CD14-positive monocyte (primary cell): ENCODE measurements at regions not wholly inside any gene's neighbourhood (a gene's known extent, or its start where the extent isn't known, plus 50 kb on each side); places are given as distances from the start of the nearest gene placed in this dataset.

Experiments used
- DNase-seq, 3 donors: peaks; one replicate each; pipeline ENCODE4 v3.0.0-alpha.2; 2011 to 2022
- H2AFZ ChIP-seq: 2 replicates; pipeline ENCODE4 v1.6.0; 2012; ENCODE audit warnings: mild to moderate bottlenecking, low read depth, low read length, inconsistent platforms; ENCODE audit not compliant: insufficient read depth, poor library complexity, severe bottlenecking
- H3K27ac ChIP-seq, 2 donors: 1 replicate in 1 of 2; 2 replicates in 1 of 2; pipeline ENCODE4 v1.5.1; 2012 to 2013; ENCODE audit warnings: low read length in 2 of 2, control low read depth in 1 of 2, inconsistent platforms in 1 of 2, low read depth in 1 of 2, mild to moderate bottlenecking in 1 of 2
- H3K27me3 ChIP-seq, 2 donors: one replicate each; pipeline versions ENCODE4 v1.6.0 to v1.6.1; 2011 to 2013; ENCODE audit warnings: low read length in 2 of 2; ENCODE audit not compliant: control insufficient read depth in 2 of 2, insufficient read depth in 2 of 2
- H3K36me3 ChIP-seq, 2 donors: replicated peaks in 1 of 2; 1 replicate in 1 of 2; 2 replicates in 1 of 2; pipeline versions ENCODE4 v1.5.1 to v1.6.1; 2012 to 2013; ENCODE audit warnings: low read length in 2 of 2, control low read depth in 1 of 2, inconsistent platforms in 1 of 2, mild to moderate bottlenecking in 1 of 2; ENCODE audit not compliant: insufficient read depth in 2 of 2, control insufficient read depth in 1 of 2
- H3K4me1 ChIP-seq, 2 donors: 1 replicate in 1 of 2; 2 replicates in 1 of 2; pipeline versions ENCODE4 v1.5.1 to v1.6.1; 2012 to 2013; ENCODE audit warnings: low read length in 2 of 2, control low read depth in 1 of 2, inconsistent platforms in 1 of 2, mild to moderate bottlenecking in 1 of 2, moderate library complexity in 1 of 2; ENCODE audit not compliant: insufficient read depth in 2 of 2, control insufficient read depth in 1 of 2
- H3K4me2 ChIP-seq: replicated peaks from 2 replicates; pipeline ENCODE3; 2012; ENCODE audit warnings: low read length, moderate library complexity, mild to moderate bottlenecking; ENCODE audit not compliant: poor library complexity, severe bottlenecking; ENCODE audit errors: extremely low read depth
- H3K4me3 ChIP-seq, 3 experiments: fragments of 200-600 bp in 1 of 3; sonication (generic) in 1 of 3; replicated peaks in 1 of 3; 1 replicate in 2 of 3; 2 replicates in 1 of 3; pipeline ENCODE4 v1.5.1; 2011 to 2013; ENCODE audit warnings: low read length in 3 of 3, mild to moderate bottlenecking in 3 of 3, control low read depth in 2 of 3, low read depth in 2 of 3, inconsistent platforms in 1 of 3, moderate library complexity in 1 of 3
- H3K79me2 ChIP-seq: 2 replicates; pipeline ENCODE4 v1.6.0; 2012; ENCODE audit warnings: mild to moderate bottlenecking, control low read depth, inconsistent platforms, low read length, moderate library complexity; ENCODE audit not compliant: insufficient read depth
- H3K9ac ChIP-seq: 2 replicates; pipeline ENCODE4 v1.6.0; 2017; ENCODE audit warnings: low read length, mild to moderate bottlenecking; ENCODE audit not compliant: insufficient read depth, poor library complexity, severe bottlenecking
- H3K9me3 ChIP-seq, 2 donors: replicated peaks in 1 of 2; 1 replicate in 1 of 2; 2 replicates in 1 of 2; pipeline versions ENCODE4 v1.5.1 to v1.6.1; 2012 to 2013; ENCODE audit warnings: low read length in 2 of 2, control low read depth in 1 of 2; ENCODE audit not compliant: control insufficient read depth in 1 of 2, insufficient read depth in 1 of 2
- H4K20me1 ChIP-seq: 2 replicates; pipeline ENCODE4 v1.6.0; 2012; ENCODE audit warnings: mild to moderate bottlenecking, low read length, control low read depth, moderate library complexity; ENCODE audit not compliant: insufficient read depth
- H3K27ac Mint-ChIP-seq, 7 donors: one replicate each; pipeline ENCODE4 v1.8.0; 2020; ENCODE audit warnings: mild to moderate bottlenecking in 7 of 7, mixed read lengths in 7 of 7, moderate library complexity in 6 of 7, inconsistent platforms in 2 of 7
- H3K27me3 Mint-ChIP-seq, 3 donors: one replicate each; pipeline ENCODE4 v1.8.0; 2021 to 2022; ENCODE audit warnings: low read depth in 3 of 3, mild to moderate bottlenecking in 3 of 3, mixed read lengths in 3 of 3, moderate library complexity in 3 of 3, inconsistent platforms in 1 of 3
- H3K36me3 Mint-ChIP-seq, 2 donors: one replicate each; pipeline ENCODE4 v1.8.0; 2020; ENCODE audit warnings: mixed read lengths in 2 of 2, inconsistent platforms in 1 of 2, mild to moderate bottlenecking in 1 of 2
- H3K4me1 Mint-ChIP-seq: one replicate; pipeline ENCODE4 v1.8.0; 2020; ENCODE audit warnings: mild to moderate bottlenecking, mixed read lengths
- H3K4me3 Mint-ChIP-seq, 2 donors: one replicate each; pipeline ENCODE4 v1.8.0; 2020; ENCODE audit warnings: mild to moderate bottlenecking in 2 of 2, mixed read lengths in 2 of 2, moderate library complexity in 1 of 2
- H3K9me3 Mint-ChIP-seq, 7 donors: one replicate each; pipeline ENCODE4 v1.8.0; 2020 to 2022; ENCODE audit warnings: mixed read lengths in 7 of 7, mild to moderate bottlenecking in 6 of 7, moderate library complexity in 6 of 7, inconsistent platforms in 2 of 7
- WGBS: methylation state at CpG from one replicate; pipeline ENCODE4 v1.1.5; 2013; ENCODE audit warnings: missing lambda C conversion rate; ENCODE audit not compliant: insufficient coverage; 5-methylcytosine and 5-hydroxymethylcytosine counted together
- intact Hi-C, 2 donors: fragments of 100-400 bp; cut with micrococcal nuclease; formaldehyde crosslinking; loops; one replicate each; pipeline versions ENCODE4 v1.15.0 to v1.15.1; 2023
- TF ChIP-seq, protein P1 (sequence below): fragments of 200-600 bp; IDR thresholded peaks from one replicate; pipeline ENCODE4 v1.8.0; 2022; ENCODE audit warnings: antibody characterized with exemption, mild to moderate bottlenecking

DNA sequence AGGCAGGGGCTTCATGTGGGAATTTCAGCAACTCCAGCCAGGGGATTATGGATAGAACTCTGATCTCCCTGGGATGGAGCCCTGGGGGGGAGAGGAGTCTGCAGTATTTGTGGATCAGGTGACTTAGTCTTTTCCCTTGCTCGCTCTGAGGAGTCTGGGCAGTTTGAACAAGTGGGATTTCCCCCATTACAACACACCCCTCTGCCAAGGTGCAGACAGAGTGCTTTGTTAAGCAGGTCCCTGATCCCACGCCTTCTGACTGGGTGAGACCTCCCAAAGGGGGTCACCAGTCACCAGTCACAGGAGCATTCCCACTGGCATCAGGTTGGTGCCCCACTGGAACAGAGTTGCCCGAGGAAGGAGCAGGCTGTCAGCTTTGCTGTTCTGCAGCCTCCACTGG, 123.9 kb downstream of the LHFPL1 start:
- no peaks in the 10 kb centered on the region for H3K27me3 ChIP-seq
- no peak overlapping the region for H3K4me3 Mint-ChIP-seq
- WGBS: no CpG with 5 or more reads among the region's 3 CpGs

DNA sequence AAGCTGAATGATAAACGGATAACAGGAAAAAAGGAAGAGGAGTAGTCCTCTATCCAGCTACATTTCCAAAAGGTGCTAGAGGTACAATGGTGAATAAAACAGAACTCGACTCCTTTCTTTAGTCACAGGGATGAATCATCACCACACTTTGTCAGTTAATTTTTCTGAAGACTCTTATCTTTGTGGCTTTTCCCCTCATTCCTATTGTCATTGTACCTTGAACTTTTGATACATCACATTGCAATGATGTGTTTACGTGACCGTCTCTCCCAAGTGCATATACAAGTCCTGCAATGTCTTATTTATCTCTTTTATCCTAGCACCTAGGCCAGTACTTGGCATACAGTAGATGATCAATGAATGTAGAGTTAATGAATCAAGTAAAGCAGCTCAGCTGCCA, 134.7 kb downstream of the LHFPL1 start:
- WGBS: no CpG with 5 or more reads among the region's 4 CpGs
- H3K9me3 ChIP-seq: no peaks in the 10 kb centered on the region
- H3K36me3 Mint-ChIP-seq: no peaks in the 10 kb centered on the region
- H3K27me3 ChIP-seq: no peaks in the 10 kb centered on the region
- H3K4me2 ChIP-seq: no peak overlapping the region
- no peaks in the 10 kb centered on the region for H3K27me3 Mint-ChIP-seq
- H3K4me1 ChIP-seq: no peaks in the 10 kb centered on the region
- no peaks in the 10 kb centered on the region for H3K4me1 Mint-ChIP-seq
- no peaks in the 10 kb centered on the region for H3K79me2 ChIP-seq
- no peak overlapping the region for H3K4me3 ChIP-seq
- H3K4me3 Mint-ChIP-seq: no peak overlapping the region
- H3K9me3 Mint-ChIP-seq: peaks cover 0 to 6% (median 2%) of the 10 kb centered on the region in 7 donors
- no peak overlapping the region for H2AFZ ChIP-seq
- H3K27ac Mint-ChIP-seq: no peak overlapping the region
- no peak overlapping the region for H3K27ac ChIP-seq
- intact Hi-C loops: no loop called here
- DNase-seq: no peak
- no peak overlapping the region for H3K9ac ChIP-seq
- no peaks in the 10 kb centered on the region for H3K36me3 ChIP-seq
- TF ChIP-seq, protein P1, sequence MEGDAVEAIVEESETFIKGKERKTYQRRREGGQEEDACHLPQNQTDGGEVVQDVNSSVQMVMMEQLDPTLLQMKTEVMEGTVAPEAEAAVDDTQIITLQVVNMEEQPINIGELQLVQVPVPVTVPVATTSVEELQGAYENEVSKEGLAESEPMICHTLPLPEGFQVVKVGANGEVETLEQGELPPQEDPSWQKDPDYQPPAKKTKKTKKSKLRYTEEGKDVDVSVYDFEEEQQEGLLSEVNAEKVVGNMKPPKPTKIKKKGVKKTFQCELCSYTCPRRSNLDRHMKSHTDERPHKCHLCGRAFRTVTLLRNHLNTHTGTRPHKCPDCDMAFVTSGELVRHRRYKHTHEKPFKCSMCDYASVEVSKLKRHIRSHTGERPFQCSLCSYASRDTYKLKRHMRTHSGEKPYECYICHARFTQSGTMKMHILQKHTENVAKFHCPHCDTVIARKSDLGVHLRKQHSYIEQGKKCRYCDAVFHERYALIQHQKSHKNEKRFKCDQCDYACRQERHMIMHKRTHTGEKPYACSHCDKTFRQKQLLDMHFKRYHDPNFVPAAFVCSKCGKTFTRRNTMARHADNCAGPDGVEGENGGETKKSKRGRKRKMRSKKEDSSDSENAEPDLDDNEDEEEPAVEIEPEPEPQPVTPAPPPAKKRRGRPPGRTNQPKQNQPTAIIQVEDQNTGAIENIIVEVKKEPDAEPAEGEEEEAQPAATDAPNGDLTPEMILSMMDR: no peak
- H4K20me1 ChIP-seq: no peaks in the 10 kb centered on the region

More for the DNA sequence above, 123.9 kb downstream of the LHFPL1 start:
- intact Hi-C loops: no loop called here
- Histone ChIP-seq H3K4me1 (no peaks in the 10 kb centered on the region), H3K4me2 (no peak overlapping the region), H3K27ac (no peak overlapping the region), H4K20me1 (no peaks in the 10 kb centered on the region), H3K36me3 (no peaks in the 10 kb centered on the region), H2AFZ (no peak overlapping the region), H3K79me2 (no peaks in the 10 kb centered on the region), H3K4me3 (no peak overlapping the region), H3K9ac (no peak overlapping the region), H3K9me3 (peaks cover 0 to 15% of the 10 kb centered on the region in 2 donors)
- TF ChIP-seq, protein P1: no peak
- Mint-ChIP-seq H3K27me3 (peaks cover 0 to 1% (median 0%) of the 10 kb centered on the region in 3 donors), H3K27ac (no peak overlapping the region), H3K9me3 (peaks cover 0 to 8% (median 2%) of the 10 kb centered on the region in 7 donors), H3K36me3 (no peaks in the 10 kb centered on the region), H3K4me1 (no peaks in the 10 kb centered on the region)
- no peak for DNase-seq
